HG02884 (cell line): ENCODE measurements at regions not wholly inside any gene's neighbourhood (a gene's known extent, or its start where the extent isn't known, plus 50 kb on each side); places are given as distances from the start of the nearest gene placed in this dataset.
A peak's percentile ranks its signal among the peaks of the same experiment; 100 is the strongest.

Experiments
- ATAC-seq: cut with Tn5 transposase; IDR thresholded peaks from one replicate; pipeline ENCODE4 v1.9.1; 2021; ENCODE audit warnings: mild to moderate bottlenecking, moderate library complexity; ENCODE audit not compliant: unreplicated experiment

DNA sequence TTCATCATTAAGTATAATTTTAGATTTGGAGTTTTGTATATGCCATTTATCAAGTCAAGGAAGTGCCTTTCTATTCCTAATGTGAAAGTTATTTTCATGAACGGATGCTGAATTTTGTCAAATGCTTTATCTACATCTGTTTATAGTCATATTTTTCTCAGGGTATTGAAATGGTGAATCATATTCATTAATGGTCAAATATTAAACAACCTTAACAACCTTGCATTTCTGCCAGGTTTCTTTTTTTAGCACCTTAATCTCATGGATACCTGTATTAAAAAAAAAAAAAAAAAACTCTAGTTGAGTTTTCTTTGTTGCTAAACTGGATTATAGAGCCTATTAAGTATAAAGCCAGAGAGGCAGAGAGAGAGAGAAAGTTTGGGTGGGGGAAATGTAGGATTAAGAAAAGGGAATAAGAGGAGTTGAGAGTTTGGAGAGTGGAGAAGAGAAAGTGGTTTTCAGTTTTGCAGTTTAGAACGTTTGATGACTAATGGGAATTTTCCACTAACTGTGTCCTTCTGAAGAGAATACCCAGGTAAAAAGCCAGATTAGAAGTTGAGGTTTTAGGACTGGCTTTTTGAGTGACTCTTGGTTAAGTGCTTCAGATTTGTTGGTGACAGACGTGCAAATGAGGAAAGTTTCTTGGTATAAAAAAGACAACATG, 305.0 kb downstream of the HLX start:
- no peak for ATAC-seq

DNA sequence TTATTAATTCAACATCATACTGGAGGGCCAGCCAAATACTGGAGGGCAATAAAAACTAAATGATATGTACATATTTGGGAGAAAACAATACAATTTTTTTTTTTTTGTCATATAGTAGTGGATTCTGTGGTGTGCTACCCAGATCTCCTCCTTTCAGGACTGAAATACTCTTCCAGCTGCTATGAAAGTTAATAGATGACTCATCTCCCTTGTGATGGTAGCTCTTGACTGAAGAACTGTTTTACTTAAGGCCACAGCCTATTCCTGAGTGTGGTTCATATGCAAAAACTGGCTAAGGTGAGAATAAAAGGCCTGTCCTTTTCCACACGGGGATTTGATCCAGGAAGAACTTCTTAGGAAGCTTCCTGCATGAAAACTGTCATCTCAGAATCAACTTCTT, 307.9 kb downstream of the HLX start:
- peak; percentile 62 for ATAC-seq

DNA sequence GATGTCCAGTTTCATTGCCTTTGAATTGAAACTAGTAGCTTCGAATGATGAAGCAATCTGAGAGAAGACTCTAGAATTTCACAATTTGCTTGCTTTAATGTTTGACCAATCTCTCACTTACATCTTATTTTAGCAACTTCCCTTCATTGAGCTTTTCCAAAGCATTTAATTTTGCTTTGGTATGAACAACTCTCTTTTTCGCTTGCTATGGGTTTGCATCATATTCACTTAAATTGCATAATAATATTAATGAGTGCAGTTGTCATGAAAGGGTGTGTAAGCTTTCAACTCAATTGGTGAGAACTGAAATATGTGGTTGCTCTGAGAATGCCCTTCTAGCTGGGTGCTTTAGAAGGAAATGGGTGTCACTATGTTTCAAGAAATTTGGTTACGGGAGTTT, 309.2 kb downstream of the HLX start:
- no peak for ATAC-seq

DNA sequence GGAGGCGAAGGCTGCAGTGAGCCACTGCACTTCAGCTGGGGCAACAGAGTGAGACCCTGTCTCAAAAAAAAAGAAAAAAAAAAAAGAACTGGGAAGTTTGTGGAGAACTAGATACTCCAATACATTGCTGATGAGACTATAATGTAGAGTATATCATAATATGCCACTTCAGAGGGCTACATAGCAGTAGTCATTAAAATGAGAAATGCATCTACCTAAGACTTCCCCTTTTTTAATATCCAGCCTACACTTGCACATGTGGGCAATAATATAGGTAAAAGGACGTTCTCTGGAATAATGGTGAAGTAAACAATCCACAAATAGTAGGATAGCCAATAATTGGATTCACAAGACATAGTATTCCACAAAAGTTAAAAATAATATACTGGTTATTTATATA, 311.0 kb downstream of the HLX start:
- ATAC-seq = no peak

DNA sequence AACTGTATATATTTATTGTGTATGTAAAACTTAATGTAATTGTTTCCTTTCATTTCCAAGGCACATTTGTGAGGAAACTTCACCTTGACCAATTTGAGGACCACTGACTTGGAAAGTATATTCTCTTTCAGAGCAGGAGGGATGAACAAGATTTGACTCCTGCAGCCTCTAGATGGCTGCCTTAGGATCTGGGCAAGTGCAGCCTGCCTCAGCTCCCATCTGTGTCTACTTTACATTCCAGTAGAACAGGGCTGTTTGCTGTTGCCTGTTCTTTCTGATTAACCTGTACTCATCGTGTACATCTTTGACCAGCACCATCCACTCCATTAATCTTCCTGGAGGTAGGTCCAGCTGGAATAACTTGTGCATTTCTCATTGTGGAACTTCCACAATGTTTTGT, 312.8 kb downstream of the HLX start:
- no peak for ATAC-seq

DNA sequence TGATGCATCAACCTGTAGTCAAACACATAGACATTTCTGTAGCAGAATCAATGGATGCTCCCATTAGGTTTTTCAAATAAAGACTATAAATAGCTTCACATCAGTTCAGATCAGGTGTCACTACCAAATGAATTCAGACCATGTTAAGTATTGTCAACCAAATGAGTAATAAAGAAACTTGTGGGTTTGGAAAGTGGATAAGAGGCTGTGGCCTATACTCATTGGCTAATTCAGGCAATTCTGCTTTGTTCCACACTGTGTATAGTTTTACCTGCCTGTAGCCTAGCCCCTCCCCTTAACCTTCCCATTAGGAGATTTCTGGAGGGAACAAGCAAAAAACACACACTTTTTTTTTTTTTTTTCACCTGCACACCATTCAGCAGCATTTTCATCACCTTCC, 321.2 kb downstream of the HLX start:
- peak; percentile 70 for ATAC-seq

DNA sequence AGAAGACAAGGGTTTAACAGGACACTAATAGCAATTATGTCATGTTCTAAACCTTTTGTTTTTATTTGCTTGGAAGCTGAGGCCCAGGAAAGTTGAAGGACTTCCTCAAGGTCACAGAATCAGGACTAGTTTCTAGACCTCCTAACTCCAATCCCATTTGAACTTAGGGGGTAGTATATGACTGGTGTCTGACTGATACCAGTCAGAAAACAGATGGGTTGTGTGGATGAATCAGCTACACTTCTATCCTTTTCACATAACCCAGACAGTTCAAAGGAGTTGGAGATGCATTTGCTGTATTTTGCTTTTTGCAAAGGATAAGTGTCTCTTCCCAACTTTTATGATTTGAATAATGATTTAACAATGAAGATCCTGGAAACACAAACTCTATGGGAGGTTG, 322.5 kb downstream of the HLX start:
- ATAC-seq = no peak

DNA sequence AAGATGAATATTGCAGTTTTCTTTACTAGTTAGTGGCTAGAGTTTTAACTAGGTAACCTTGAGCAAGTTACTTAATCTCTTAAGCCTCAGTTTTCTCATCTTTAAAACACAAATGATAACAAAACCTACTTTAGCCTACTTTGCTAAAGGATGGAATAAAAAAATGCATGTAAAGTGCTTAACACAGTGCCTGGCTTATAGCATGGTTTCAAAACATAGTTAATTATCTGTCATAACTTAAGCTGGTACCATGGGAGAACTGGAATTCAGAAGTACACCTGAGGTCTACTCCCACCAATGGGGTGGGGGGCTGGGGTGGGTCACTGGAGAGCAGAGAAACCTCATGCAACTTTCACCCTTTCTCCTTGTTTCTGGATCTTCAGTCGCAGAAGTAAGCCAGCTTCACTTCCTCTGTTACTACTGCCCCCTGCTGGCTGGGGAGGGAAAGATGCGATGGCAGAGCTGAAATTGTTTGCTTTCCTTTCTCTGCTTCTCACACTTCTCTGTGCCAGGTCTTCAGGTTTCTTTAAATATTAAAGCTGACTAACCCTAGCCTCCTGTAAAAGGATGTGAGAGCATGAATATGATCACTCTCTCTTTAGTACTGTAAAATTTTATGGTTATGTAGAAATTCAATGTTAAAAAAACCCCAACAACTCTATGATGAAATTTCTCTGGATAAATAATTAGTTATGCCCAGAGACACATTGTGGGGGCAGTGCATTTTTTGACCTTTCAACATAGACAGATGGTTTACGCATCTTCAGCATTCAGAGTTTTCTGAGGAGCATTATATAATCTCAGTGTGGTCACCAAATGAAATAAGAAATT, 324.2 kb downstream of the HLX start:
- no peak for ATAC-seq

DNA sequence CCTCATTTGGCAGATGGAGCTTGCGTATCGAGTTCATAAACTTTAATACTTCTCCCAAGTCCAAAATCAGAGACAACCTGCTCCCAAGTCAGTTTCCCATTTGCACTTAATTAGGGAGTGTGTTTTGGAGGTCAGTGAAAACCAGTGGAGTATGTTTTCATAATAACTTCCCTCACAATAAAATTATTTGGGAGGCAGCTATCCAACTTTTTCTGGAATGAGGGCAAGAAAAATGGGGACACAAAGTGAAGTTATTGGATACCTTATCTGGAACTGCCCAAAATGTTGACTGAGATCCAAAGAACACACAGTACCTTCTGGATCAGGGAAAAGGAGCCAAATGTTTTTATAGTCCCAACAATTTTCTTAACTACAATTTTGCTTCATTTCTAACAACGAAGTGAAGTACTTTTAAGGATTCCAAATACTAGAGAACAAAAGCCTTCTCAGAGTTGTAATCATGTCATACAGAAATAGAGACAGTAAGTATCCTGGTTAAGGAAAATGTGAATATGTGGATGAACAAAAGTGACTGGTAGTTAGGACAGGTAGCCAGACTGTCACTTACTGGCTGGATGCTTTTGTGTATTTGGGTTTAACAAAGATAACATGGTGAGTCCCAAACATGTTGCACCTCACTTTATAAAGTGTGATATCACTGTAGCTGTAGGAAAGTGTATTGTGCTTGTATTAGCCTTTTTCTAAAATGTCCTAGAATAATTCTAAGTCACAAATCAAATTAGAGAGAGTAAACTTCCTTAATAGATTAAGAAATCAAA, 325.0 kb downstream of the HLX start:
- no peak for ATAC-seq

DNA sequence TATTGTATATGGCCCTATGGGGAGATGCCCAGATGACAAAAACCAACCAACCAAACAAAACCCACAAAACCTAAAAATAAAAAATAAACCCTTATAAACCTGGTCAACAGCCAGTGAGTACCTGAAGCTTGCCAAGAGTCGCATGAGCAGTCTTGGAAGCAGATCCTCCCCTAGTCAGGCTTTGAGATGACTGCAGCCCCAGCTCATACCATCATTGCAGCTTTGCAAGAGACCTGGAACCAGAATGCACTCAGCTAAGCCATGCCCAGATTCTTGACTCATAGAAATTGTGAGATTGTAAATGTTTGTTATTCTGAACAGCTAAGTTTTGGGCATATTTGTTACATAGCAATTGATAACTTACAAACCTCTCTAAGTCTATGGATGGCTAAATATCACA, 326.8 kb downstream of the HLX start:
- no peak for ATAC-seq

DNA sequence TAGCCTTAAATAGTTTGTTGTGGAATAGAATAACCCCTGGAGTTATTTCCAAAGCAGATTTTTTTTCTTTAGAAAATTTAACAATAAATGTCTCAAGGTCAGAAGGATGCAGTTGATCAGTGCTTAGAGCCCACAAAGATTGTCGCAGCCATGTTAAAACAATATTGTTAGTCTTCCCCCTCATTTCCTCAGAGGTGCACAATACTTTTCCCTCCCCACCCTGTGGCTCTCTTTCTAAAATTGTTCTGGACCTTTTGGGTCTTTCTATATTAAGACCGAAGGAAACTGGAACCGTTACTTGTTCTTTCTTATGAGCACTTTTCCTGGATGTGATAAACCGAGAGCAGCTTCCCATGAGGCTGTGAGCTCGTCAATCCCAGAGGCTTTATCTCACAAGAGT, 333.7 kb downstream of the HLX start:
- ATAC-seq = no peak

DNA sequence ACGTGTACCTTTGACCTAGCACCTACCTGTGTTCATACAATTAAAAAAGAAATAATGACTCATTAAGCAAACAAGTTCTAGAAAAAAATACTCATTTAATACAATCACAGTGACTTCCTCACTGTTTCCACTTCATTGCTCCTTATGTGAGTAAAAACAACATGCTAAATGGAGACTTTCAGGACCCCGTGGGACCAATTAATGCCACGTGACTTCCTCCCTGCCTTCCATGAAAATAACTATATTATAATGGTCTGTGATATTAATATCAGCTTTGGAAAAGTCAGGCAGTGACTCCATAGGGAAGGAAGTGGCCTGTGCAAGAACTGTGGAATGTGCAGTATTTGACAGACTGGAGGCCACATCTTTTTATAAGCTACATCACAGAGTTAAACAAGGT, 337.8 kb downstream of the HLX start:
- ATAC-seq = no peak

DNA sequence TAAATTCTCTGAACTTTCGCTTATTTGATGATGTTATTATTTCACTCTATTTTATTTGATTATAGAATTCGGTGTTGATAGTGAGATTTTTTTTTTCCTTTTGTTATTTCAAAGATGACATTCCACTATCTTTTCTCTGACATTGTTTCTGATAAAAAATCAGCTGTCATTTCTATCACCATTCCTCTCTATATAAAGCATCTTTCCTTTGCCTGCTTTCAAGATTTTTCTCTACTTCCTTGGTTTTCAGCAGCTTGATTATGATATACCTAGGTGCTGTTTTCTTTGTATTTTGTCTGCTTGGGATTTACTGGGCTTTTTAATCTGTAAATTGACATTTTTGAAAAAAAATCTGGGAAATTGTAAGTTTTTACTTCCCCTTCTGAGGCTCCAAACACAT, 344.0 kb downstream of the HLX start:
- no peak for ATAC-seq

DNA sequence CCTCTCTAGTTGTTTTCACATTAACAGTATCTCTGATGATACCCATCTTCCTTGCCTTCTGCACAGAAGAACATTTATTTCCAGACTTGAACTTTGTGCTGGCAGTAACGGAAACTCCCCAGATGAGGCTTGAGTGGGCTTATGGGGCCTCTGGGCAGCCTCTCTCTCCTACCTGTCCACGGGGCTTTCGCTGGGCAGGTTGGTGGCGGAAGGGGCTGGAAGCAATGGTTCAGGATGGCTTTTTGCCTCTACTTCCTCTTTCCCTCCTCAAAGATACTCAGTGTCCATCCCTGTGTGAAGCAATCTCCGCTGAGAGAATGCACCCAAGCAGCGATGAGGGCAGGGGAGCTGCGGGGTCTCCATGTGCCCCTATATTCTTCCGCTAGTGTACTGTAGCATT, 348.2 kb downstream of the HLX start:
- ATAC-seq = no peak

DNA sequence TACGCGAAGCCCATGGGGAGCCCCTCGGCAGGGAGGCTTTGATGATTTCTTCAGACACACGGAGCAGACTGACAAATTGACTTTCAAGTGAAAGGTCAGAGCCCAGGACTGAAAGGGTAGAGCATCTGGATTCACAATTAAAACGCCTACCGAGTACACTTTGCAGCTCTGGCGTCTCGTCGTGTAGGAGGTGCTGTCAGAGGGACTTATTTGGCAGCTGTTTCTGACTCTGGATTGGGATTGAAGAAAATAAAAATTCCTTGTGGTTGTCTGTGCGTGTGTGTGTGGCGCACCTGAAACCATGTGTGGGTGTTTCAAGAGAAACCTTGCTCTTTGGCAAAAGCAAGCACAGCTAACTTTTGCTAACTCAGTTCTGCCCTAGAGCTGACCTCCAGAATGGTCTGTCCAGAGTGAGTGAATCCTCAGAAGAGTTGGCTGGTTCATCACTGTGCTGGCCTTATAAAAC, 348.7 kb downstream of the HLX start:
- ATAC-seq = peak; percentile 63

DNA sequence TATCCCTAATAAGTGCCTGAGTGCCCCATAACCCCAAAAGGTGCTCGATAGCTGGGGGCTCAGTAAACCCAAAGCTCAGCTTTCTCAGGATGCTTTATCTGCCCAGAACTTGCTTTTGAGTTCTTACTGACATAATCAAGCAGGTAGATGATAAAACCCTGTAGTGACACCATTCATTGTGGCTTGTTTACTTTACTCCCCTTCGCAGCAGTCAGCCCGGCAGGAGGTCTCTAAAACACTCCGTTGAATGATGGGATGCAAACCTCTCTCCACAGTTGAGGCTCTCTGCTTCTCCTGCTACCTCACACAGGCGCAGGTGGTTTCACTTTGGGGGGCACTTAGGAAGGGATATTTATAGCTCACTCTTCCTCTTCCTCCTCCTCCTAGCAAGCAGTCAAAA, 349.4 kb downstream of the HLX start:
- ATAC-seq = no peak

DNA sequence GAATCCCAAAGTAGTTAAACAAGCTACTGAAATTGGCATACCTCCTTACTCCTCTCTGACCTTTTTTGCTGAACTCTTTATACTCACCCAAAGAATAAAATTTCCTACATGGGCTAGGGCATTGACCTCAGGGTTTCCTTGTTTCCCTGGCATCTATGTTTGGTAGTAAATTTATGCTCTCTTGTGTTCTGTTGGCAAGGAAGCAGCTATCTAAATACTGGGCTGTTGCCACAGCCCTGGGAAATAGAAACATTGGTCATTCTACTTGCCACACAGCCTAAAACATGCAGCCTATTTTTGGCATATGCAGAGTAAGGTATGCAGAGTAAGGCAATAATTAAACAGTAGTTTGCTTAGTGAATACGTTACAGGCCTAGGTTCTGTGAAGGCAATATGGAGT, 351.4 kb downstream of the HLX start:
- ATAC-seq = no peak

DNA sequence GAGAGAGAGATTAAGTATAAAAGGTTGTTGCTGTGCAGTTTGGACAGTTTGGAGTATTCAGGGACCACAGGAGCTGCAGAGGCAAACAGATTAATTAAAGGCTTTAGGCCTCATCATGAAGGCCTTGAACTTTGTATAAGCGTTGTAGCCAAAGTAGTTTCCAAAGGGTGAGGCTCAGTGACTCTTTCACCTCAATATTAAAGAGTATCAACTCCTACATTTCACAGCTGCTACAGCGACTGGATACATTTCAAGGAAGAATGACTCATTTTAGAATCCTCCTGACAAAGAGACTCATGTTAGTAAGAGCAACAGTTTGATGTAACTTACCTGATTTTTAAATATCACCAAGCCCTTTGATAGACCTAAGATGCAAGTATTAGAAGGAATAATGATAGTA, 355.5 kb downstream of the HLX start:
- ATAC-seq = no peak

DNA sequence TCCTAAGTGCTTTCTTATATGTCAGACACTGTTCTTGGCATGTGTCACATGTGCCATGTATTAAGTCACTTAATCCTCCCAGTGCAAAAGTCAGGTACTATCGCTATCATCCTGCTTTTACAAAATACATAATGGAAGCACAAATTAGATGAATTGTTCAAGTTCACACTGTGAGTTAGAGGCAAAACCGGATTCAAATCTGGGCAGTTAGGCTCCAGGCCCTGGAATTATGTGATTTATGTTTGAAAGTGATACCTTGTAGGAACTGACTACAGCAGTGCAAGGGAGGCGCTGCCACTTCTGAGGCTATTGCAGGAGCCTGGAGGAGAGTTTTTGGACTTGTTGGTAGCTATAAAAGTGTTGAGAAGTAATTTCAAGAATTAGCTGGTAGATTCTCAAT, 358.3 kb downstream of the HLX start:
- ATAC-seq = no peak

DNA sequence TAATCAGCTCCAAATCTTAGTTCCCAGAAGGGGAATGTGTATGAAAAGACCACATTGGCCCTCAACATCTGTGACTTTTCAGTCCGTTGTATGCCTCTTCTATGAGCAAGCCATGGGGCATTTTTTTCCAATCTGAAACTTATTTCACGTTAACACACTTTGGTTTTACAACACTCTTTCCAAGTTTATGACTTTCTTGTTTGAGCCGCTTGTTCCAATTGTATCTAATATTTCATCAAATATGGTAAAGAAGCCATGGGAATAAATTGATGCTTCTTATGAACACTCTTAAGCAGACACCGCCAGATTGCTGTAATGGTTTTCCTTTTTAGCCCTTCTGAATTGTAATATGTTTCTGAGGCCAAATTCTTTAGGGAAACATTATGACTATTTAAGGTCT, 359.9 kb downstream of the HLX start:
- ATAC-seq = no peak

DNA sequence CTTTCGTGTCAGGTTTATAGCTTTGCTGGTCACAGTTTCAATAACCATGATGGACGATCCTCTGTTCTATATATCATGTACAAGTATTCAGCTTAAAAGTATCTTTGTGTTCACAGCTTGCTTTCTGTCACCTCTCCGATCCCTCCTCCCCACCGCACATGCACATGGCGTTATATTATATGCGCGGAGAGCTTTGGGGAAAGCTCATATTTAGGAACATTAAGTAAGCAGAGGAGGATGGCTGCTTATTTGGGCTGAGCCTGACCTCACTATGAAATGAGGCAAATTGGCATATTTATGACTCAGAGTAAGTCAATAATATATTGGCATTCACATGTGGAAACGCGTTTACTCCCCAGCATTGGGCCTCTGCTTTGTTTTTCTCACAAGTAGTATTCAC, 360.5 kb downstream of the HLX start:
- ATAC-seq = no peak

DNA sequence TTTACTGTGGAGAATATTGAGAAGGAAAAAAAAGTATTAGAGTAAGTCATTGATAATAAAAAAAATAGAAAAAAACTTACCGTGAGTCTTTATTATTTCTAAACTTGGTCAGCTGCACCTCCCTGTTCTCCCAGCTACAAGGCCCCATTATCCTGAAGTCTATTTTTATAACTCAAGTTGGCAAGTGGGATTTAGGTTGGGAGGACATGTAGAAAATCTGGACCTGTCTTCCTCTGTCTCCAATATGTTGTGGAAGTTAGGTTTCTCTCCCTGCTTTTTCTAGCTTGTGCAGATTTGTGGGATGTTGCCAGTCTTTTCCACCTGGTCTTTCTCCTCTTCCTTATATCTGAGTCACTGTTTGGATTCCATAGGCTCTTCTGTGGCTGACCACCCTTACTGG, 361.4 kb downstream of the HLX start:
- ATAC-seq = no peak
